Astrocyte of the spinal cord (primary cell): ENCODE measurements at regions not wholly inside any gene's neighbourhood (a gene's known extent, or its start where the extent isn't known, plus 50 kb on each side); places are given as distances from the start of the nearest gene placed in this dataset.
A peak's percentile ranks its signal among the peaks of the same experiment; 100 is the strongest.

Experiments
- DNase-seq: peaks from one replicate; pipeline ENCODE4 v3.0.0; 2011; ENCODE audit warnings: low read depth, low spot score
- H3K4me3 ChIP-seq: 2 replicates; pipeline ENCODE4 v1.5.1; 2011; ENCODE audit warnings: low read depth, mild to moderate bottlenecking, low read length, moderate library complexity
- in situ Hi-C: cut with HindIII; loops from 2 replicates; pipeline ENCODE4 v1.10.0; 2017; ENCODE audit warnings: low sequenced_read_pairs
- TF ChIP-seq, protein P1 (sequence below): IDR thresholded peaks from 2 replicates; pipeline ENCODE4 v1.5.1; 2012; ENCODE audit warnings: low read depth, mild to moderate bottlenecking, low read length, inconsistent platforms

DNA sequence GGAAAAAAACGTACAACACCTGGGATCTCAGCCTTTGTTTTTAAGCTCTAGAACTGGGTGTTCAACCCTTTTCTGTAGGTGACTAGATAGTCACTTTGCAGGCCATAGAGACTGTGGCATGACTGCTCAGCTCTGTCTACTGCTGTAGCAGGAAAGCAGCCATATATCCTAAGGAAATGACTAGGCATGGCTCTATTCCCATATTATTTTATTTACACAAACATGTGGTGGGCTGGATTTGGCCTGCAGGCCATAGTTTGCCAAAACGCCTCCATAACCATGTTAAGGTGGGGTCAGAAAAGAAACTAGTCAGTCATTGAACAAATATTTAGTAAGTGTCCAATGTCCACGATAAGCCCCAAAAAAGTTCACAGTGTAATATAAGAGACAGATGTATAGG, 452.5 kb downstream of the MCTP2 start:
- H3K4me3 ChIP-seq = no peak overlapping the region
- no peak for DNase-seq
- in situ Hi-C loops = no loop called here
- TF ChIP-seq, protein P1, sequence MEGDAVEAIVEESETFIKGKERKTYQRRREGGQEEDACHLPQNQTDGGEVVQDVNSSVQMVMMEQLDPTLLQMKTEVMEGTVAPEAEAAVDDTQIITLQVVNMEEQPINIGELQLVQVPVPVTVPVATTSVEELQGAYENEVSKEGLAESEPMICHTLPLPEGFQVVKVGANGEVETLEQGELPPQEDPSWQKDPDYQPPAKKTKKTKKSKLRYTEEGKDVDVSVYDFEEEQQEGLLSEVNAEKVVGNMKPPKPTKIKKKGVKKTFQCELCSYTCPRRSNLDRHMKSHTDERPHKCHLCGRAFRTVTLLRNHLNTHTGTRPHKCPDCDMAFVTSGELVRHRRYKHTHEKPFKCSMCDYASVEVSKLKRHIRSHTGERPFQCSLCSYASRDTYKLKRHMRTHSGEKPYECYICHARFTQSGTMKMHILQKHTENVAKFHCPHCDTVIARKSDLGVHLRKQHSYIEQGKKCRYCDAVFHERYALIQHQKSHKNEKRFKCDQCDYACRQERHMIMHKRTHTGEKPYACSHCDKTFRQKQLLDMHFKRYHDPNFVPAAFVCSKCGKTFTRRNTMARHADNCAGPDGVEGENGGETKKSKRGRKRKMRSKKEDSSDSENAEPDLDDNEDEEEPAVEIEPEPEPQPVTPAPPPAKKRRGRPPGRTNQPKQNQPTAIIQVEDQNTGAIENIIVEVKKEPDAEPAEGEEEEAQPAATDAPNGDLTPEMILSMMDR = no peak

DNA sequence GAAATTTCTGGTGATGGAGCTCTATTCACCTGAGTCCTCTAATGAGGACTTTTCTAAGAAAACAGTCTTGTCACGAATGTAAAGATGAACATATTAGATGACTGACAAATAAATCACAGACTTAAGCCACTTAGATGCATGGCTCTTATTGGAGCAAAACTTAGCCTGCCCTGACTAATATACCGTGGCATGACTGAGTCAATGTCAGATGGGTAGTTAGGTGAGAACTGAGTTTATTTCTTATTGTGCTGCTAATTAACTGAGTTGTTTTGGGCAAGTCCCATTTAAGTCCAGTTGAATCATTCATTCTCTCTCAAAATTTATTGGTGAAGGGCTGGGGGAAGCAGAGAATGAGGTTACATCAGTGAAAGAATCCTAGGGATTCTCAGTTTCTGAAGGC, 459.8 kb downstream of the MCTP2 start:
- no peak overlapping the region for H3K4me3 ChIP-seq
- DNase-seq = no peak
- in situ Hi-C loops = no loop called here
- TF ChIP-seq, protein P1 = no peak

DNA sequence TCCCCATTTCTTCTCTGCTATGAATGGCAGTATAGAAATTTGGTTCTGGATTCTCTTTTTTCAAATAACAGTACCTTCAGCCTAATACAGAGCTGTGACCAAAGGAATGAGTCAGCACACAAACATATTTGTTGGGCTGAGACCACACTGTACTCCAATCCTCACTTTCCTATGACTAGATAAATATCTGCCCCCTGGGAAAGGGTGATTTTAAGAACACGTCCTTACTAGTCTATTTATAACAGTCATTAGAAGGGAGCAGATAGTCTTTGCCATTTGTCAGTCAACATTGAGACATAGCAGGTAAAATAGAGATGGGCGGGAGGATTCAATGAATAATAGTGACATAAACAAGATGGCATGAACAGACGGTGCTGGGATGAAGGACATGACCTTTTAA, 461.3 kb downstream of the MCTP2 start:
- no peak for DNase-seq
- no peak overlapping the region for H3K4me3 ChIP-seq
- in situ Hi-C loops = no loop called here
- TF ChIP-seq, protein P1 = no peak

DNA sequence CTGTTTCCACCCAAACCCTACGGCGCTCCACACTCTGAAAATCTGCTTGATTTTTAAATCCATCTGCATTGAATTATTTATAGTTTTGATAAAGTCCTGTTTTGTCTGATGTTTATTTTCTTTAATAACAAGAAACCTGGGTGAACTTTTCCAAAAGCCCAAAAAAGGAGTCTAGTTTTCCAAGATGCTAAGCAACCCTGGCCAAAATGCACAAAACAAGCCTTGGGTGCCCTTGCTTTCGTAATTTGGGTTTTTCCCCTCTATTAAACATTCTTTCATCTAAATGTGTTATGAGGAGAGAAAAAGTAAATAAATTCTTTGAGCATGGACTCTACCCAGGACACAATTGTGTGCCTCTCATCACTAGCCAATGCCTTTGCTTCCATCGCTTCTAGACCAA, 468.9 kb downstream of the MCTP2 start:
- no peak overlapping the region for H3K4me3 ChIP-seq
- DNase-seq = peak; percentile 1
- TF ChIP-seq, protein P1 = no peak
- in situ Hi-C loops = no loop called here

DNA sequence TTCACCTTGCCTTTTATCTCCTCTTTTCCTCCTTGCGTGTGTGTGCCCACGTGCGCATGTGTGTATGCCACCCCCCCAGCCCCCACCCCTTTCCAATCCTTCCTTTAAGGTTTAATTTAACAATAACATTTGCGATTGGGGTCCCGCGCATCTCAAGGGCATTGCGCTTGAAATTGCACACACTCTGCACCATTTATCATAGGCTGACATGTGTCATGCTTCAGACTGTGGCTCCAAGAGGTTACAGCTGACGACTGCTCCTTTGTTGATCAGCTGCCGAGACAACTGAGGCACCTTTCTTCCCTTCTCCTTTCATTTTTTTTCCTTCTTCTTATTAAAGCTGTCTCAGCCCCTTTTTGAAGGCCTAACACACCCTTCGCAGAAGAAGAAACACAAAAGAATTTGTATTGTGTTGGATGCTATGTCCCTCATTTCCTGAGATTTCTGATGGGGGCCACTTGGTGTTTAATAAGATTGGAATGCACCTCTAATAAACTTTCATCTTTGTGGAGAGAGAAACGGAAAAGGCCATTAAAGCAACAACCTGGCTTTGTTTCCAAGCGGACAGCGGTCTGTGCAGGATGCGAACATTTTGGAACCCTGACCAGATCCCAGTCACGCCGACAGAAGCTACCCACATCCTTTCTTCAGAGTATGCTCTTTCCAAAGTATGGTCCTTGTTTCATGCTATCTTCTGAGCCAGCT, 470.1 kb downstream of the MCTP2 start:
- in situ Hi-C loops = no loop called here
- no peak for DNase-seq

DNA sequence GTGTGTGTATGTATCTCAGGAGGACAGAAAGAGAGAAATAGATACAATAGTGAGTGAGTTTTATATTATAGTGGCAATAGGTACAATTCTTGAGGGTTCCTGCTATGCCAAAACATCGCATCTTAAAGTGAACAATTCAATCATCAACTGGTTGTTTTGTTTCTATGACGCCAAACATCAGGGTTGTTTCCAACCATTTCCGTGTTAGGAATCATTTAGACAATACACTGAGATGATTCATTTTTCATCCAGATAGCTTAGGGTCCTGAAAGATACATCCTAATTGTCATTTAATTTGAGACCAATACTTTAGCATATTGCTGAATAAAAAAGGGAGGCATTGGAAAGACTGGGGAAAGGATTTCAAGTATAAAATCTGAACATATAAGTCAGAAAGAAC, 472.2 kb downstream of the MCTP2 start:
- no peak overlapping the region for H3K4me3 ChIP-seq
- DNase-seq = no peak
- TF ChIP-seq, protein P1 = no peak
- in situ Hi-C loops = no loop called here

More for the DNA sequence above, 470.1 kb downstream of the MCTP2 start:
- TF ChIP-seq, protein P1 = no peak
- no peak overlapping the region for H3K4me3 ChIP-seq
